Body of pancreas (tissue), 4 donors: ENCODE measurements at regions not wholly inside any gene's neighbourhood (a gene's known extent, or its start where the extent isn't known, plus 50 kb on each side); places are given as distances from the start of the nearest gene placed in this dataset.

Source experiments
- ATAC-seq: fragments of 150-250 bp; one replicate; pipeline ENCODE4 v1.9.1; 2016
- DNase-seq, 4 donors: peaks; one replicate each; pipeline ENCODE4 v3.0.0-alpha.2; 2019
- H3K27ac ChIP-seq, 4 donors: fragments of 200-600 bp; sonication (generic); 1 replicate in 3 of 4; 2 replicates in 1 of 4; pipeline versions ENCODE4 v1.5.1 to v1.6.1; 2016 to 2019; ENCODE audit warnings: mild to moderate bottlenecking in 1 of 4, mixed read lengths in 1 of 4, moderate library complexity in 1 of 4
- H3K27me3 ChIP-seq, 2 donors: fragments of 200-600 bp; sonication (generic); one replicate each; pipeline ENCODE4 v1.6.0; 2016; ENCODE audit warnings: mild to moderate bottlenecking in 1 of 2
- H3K36me3 ChIP-seq, 2 donors: fragments of 200-600 bp; sonication (generic); replicated peaks in 1 of 2; 2 replicates each; pipeline ENCODE4 v1.5.1; 2016; ENCODE audit warnings: low read depth in 2 of 2; ENCODE audit not compliant: insufficient read depth in 1 of 2
- H3K4me1 ChIP-seq: fragments of 200-600 bp; sonication (generic); one replicate; pipeline ENCODE4 v1.6.0; 2016
- H3K4me3 ChIP-seq, 2 donors: fragments of 200-600 bp; sonication (generic); 1 replicate in 1 of 2; 2 replicates in 1 of 2; pipeline ENCODE4 v1.5.1; 2016 to 2019
- H3K9me3 ChIP-seq, 3 donors: fragments of 200-600 bp; sonication (generic); 1 replicate in 2 of 3; 2 replicates in 1 of 3; pipeline ENCODE4 v1.5.1; 2016
- CTCF ChIP-seq, 7 experiments: fragments of 450-650 bp in 4 of 7; fragments of 200-600 bp in 3 of 7; sonication (generic) in 3 of 7; IDR thresholded peaks; one replicate each; pipeline ENCODE4 v1.5.1; 2016 to 2019; ENCODE audit warnings: antibody characterized with exemption in 7 of 7
- POLR2A ChIP-seq, 3 donors: fragments of 450-650 bp; IDR thresholded peaks; one replicate each; pipeline ENCODE4 v1.6.1; 2016; ENCODE audit warnings: antibody characterized with exemption in 3 of 3, mild to moderate bottlenecking in 2 of 3
- WGBS, 2 donors: methylation state at CpG; one replicate each; pipeline ENCODE4 v1.1.5; 2017; 5-methylcytosine and 5-hydroxymethylcytosine counted together
- intact Hi-C: fragments of 100-400 bp; cut with DNase I; formaldehyde crosslinking; loops from one replicate; pipeline ENCODE4 v1.15.1; 2023

- Histone ChIP-seq H3K27me3 (no peaks in the 10 kb centered on the region), H3K9me3 (peaks cover 0 to 3% (median 0%) of the 10 kb centered on the region in 3 donors), H3K36me3 (no peaks in the 10 kb centered on the region), H3K4me1 (no peaks in the 10 kb centered on the region), H3K27ac (no peak overlapping the region), H3K4me3 (no peak overlapping the region)
- intact Hi-C loops, result no loop called here
- ATAC-seq (no peak), DNase-seq (no peak)
- 57 to 61% methylated on average over 9 of the region's 9 CpGs for WGBS, 2 donors
- TF ChIP-seq POLR2A (IDR thresholded peaks at IDR 0.05) (no peak), CTCF (IDR thresholded peaks at IDR 0.05) (no peak)
Measured at GRCh38 chr18:46301571-46301970, 197.4 kb downstream of the HAUS1 start.

- Histone ChIP-seq H3K9me3 (peaks cover 0 to 5% (median 0%) of the 10 kb centered on the region in 3 donors), H3K4me1 (no peaks in the 10 kb centered on the region), H3K36me3 (no peaks in the 10 kb centered on the region), H3K27me3 (no peaks in the 10 kb centered on the region), H3K4me3 (no peak overlapping the region), H3K27ac (no peak overlapping the region)
- TF ChIP-seq CTCF (IDR thresholded peaks at IDR 0.05) (no peak), POLR2A (IDR thresholded peaks at IDR 0.05) (no peak)
- DNase-seq, result no peak
- WGBS, 2 donors, result 59 to 62% methylated on average over 17 to 19 of the region's 19 CpGs
- intact Hi-C loops, result no loop called here
- ATAC-seq, result no peak
Measured at GRCh38 chr18:46302528-46303485, 198.6 kb downstream of the HAUS1 start.

- Histone ChIP-seq H3K9me3 (peaks cover 0 to 5% (median 0%) of the 10 kb centered on the region in 3 donors), H3K27ac (no peak overlapping the region), H3K27me3 (no peaks in the 10 kb centered on the region), H3K4me1 (no peaks in the 10 kb centered on the region), H3K36me3 (no peaks in the 10 kb centered on the region), H3K4me3 (no peak overlapping the region)
- intact Hi-C loops, result no loop called here
- TF ChIP-seq CTCF (IDR thresholded peaks at IDR 0.05) (no peak), POLR2A (IDR thresholded peaks at IDR 0.05) (no peak)
- 91 to 97% methylated on average over 4 of the region's 4 CpGs for WGBS, 2 donors
- no peak for ATAC-seq
- DNase-seq, result no peak
Measured at GRCh38 chr18:46310258-46310657, 206.1 kb downstream of the HAUS1 start.

GRCh38 chr18:46310675-46311345 is 206.6 kb downstream of the HAUS1 start:
- intact Hi-C loops, result no loop called here
- DNase-seq, result no peak
- H3K4me1 ChIP-seq, result no peaks in the 10 kb centered on the region
- H3K4me3 ChIP-seq, result no peak overlapping the region
- H3K27ac ChIP-seq, result no peak overlapping the region
- 78 to 87% methylated on average over 8 to 9 of the region's 9 CpGs for WGBS, 2 donors
- H3K9me3 ChIP-seq, result peaks cover 0 to 5% (median 0%) of the 10 kb centered on the region in 3 donors
- H3K27me3 ChIP-seq, result no peaks in the 10 kb centered on the region
- no peak for ATAC-seq
- TF ChIP-seq CTCF (IDR thresholded peaks at IDR 0.05), result no peak
- no peak for TF ChIP-seq POLR2A (IDR thresholded peaks at IDR 0.05)
- no peaks in the 10 kb centered on the region for H3K36me3 ChIP-seq
